HG03575 (cell line): ENCODE measurements at regions not wholly inside any gene's neighbourhood (a gene's known extent, or its start where the extent isn't known, plus 50 kb on each side); places are given as distances from the start of the nearest gene placed in this dataset.
"Not testable (repeated sequence)": the region's sequence is repeated elsewhere in the genome, so short reads cannot be mapped to it uniquely, and the experiment has no call there.

Source experiments
- ATAC-seq: cut with Tn5 transposase; IDR thresholded peaks from one replicate; pipeline ENCODE4 v1.9.1; 2021; ENCODE audit not compliant: unreplicated experiment, insufficient number of reproducible peaks, low FRiP score; ENCODE audit errors: extremely low read depth

DNA sequence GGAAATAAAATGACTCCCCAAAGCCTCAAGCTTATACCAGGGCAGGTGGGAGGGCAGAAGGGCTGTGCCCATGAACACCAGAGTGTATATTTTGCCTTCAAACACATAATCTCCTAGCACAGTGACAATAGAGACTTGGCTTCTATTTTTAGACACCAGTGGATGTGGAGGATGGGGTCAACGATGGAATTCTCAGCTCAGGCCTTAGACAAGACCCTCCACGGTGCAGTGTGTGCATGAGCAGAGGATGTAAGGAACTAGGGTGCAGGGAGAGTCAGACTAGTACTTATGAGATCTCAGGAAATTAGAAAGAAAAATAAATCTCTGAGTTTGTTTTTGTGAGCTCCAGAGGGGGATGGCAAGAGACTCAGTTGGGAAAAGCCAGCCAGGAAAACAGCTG is 113.6 kb upstream of the CADM1 start:
- ATAC-seq = no peak

DNA sequence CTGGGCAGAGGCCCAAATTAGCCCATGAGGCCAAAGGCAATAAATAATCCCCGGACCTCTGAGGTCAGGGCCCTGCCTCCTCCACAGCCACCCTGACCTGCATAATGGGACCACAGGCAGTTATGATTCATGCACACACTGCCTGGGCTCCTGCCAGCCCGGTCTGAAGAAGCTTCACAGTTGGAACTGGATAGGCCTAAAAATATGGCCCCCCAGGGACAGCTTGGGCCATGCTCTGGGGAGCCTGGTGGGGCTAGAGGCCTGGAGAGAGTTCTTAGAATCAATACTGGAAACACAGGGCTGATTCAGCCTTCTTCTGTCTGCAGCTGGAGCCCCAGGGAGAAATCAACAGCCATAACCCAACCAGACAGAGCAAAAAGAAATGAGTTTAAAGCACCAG is 112.8 kb upstream of the CADM1 start:
- ATAC-seq = no peak

DNA sequence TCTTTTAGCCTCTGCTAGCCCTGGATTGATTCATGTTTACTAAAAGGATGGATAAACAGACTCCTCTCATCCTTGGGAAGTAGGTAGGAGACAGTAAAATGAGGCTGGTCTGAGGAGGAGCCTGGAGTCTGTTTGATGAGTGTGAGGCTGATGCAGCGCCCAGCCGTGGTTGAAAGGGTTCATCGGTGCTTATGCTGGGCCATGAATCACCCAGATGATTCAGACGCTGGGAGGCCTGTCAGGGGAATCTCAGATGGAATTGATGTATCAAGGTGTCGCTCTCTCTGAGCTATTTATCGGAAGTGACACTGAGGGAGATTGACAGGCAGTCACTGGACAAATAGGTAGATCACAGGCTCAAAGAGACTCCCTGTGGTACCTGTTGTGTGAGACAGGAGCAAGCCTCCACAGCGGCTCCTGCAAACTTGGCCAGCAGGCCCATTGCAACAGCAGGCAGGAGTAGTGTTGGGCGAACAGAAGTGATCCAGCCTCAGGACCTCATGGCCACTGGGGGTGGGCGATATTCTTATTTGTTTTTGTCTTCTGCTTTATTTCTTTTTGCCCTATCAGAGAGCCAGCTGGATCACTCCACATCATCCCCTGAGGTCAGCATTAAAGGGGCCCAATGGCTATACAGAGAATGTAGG is 109.9 kb upstream of the CADM1 start:
- ATAC-seq = no peak

DNA sequence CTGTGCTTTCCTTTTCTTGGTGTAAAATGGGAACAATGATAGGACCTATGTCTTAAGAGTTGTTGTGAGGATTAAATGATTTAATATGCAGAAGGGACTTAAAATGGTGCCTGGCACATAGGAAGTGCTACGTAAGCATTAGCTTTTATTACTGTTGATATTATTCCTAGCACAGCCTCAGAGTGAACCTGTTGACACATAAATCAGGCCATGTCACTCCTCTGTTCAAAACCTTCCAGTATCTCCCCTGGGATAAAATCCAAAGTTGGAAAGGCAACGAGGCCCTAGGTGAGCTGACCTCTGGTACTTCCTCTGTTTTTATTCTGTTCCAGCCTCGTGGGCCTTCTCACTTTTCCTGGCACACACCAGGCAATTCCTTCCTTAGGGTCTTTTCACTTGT is 108.8 kb upstream of the CADM1 start:
- ATAC-seq = no peak

DNA sequence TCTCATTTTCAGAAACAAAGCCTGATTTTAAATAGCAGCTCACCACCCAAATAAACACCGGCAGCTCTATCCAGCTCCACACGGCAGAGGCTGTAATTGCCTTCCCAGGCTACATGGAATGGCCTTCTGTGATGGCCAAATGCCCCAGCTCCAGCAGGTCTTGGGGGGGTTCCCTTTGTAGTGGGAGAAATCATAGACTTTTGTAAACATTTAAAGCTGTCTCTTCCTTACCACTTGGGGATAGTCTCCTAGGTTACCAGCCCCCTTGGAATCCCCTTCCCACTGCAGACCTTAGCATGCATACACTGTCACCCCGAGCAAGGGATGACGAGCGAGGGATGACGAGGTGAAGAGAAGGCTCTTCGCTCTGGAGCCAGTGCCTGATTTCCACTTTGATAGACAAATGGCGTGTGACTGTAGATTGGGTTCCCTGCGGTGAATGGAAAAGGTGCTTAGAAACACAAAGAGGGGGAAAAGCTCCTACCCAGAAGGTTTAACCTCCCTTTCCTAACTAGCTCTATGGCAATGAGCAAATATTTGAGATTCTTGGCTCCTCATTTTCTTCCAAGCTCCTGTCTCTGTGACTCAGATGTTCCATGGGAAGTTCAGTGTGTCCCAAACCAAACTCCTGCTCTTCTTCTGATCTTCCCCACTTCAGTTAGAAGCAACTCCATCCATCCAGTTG is 108.0 kb upstream of the CADM1 start:
- ATAC-seq = no peak

DNA sequence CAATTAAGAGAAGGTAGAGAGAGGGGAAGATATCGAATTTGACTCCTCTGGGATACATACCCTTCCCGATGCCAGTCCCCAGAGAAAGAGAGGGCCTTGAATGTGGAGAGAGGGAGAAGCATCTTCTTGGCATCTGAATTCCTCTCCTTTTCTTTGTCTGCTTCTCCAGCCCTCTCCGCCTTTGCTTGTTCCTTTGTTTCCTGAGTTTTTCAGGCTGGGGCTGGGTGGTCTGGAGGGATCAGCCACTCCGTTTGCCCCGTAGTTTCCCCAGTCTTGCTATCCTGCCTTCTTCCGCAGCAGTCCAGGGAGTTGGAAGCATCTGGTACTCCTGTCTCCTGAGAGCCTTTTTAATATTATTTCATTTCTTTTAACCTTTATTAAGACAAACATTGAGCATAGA is 107.1 kb upstream of the CADM1 start:
- no peak for ATAC-seq

DNA sequence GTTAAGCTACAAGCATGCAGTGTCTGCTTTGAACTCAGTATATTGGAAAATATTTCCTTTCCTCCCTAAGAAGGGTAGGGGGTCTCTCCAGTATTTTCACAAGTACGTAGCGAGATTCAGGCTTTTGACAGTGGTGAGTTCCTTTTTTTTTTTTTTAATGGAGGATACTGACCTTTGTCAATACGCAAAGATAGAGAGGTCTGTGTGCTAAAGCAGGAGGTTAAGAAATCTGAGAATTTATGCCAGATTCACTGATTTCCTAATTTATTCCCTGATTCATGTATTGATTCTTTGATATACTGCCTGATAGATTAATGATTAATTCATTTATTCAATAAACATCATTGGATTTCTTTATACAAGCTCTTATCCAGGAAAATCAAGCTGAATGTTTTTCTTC is 106.7 kb upstream of the CADM1 start:
- ATAC-seq = no peak

DNA sequence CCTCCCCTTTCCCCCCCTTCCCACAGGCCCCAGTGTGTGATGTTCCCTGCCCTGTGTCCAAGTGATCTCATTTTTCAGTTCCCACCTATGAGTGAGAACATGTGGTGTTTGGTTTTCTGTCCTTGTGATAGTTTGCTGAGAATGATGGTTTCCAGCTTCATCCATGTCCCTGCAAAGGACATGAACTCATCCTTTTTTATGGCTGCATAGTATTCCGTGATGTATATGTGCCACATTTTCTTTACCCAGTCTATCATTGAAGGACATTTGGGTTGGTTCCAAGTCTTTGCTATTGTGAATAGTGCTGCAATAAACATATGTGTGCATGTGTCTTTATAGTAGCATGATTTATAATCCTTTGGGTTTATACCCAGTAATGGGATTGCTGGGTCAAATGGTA is 106.0 kb upstream of the CADM1 start:
- ATAC-seq = not testable (repeated sequence)

DNA sequence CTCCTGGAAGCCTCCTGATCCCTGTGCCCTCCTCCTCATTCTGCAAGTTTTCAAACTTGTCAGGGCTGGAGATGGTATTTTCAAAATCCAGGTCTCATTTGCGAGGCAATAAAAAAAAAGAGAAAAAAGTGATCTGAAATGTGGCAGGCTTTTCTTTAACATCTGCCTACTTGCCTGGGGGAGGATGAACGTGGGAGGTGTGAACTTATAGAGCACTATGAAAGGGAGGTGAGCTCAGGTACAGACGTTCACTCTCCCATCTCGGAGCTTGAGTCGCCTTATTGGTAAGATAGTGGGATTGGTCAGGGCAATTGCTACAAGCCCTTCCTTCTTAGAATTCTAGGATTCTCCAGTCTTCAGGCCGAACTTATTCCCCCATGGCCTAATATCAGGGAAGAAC is 104.8 kb upstream of the CADM1 start:
- no peak for ATAC-seq

DNA sequence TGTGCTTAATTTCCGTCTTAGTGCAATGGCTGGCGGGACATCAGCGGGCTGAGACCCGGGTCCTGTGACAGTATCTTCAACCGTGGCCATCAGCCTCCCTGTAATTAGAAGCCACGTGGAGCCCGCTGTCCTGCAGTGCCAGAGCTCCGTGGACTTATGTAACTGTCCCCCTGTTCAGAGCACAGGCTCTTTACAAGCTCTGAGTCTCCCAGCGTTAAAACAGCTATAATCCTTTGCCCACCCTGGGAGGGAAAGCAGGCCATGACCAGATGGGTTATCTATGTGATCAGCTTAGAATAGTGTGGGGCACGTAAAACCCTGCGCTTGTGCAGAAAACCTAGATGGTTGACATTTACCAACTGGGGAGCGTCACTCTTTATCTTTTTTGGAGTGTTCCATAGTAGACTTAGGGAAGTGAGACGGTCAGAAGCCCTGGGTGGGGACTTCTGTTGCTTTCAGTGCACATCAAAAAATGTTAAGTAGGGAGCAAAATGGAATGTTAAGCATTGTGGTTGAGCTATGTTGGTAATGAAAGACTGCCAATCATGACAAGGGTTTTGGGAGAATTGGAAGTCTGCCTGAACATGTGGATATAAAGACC is 103.5 kb upstream of the CADM1 start:
- no peak for ATAC-seq

DNA sequence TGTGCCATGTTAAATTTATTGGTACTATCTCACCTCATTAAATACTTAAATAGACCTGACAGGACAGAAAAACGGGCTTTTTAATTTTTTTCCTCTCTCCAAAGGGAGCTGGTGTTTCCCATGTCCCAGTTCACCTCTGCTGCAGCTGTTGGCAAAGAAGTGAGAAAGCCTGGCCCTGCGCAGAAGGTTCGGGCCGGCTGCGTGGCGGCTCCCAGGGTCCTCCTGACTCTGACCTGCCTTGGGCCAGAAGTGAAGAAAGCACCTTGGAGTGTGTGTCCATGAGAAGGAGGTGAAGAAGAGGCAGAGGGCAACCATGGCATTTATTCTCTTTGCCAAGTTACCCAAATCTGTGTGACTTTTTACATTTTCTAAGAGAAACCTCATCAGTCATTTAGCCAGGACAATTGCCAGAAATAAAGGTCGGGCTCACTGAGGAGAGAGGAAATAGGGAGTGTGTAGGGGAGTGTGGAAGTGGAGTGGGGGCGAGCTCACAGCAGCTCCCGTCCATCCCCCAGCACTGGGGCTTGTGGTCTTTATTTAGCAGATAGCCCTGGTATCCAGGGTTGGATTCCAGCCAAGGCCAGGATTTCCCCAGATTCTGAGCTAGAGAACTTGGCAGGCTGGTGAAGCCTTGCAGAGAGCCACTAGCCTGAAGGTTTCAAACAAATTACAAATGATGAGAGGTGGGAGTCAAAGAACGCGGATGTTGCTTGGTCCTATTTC is 102.4 kb upstream of the CADM1 start:
- ATAC-seq = no peak

DNA sequence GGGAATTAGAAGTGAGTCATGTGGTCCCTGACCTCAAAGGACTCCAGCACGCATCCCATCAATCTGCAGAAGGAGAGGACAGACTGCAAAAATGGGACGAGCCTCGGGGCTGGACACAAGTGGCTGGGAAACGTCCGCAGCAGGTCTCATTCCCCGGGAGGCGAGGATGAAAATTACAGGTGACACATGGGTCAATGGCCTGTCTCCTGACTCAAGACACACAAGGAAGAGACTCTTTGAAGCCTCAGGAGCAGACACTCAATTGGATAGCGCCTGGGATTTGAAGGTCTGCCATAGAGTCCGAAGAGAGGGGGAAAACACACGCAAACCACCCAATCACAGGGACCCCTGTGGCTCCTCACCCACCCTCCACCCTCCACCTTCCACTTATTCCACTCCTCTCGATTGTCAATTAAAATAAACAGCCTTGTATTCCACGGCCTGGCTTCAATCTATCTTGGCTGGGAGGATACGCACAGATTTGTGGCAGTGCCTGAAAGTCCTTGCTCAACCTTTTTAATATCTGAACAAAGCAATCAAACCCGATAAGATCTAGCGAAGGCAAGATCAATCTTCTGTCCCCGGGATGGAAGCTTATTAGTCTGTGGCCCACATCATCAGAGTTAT is 101.8 kb upstream of the CADM1 start:
- no peak for ATAC-seq

DNA sequence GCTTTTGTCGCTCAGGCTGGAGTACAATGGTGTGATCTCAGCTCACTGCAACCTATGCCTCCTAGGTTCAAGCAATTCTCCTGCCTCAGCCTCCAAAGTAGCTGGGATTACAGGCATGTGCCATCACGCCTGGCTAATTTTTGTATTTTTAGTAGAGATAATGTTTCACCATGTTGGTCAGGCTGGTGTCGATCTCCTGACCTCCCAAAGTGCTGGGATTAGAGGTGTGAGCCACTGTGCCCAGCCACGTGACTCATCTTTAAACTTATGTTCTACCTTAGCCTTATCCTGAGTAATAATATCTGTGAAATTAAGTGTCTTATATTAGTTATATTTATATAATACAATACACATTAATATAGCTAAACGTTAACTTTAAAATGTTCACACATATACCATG is 101.2 kb upstream of the CADM1 start:
- not testable (repeated sequence) for ATAC-seq

DNA sequence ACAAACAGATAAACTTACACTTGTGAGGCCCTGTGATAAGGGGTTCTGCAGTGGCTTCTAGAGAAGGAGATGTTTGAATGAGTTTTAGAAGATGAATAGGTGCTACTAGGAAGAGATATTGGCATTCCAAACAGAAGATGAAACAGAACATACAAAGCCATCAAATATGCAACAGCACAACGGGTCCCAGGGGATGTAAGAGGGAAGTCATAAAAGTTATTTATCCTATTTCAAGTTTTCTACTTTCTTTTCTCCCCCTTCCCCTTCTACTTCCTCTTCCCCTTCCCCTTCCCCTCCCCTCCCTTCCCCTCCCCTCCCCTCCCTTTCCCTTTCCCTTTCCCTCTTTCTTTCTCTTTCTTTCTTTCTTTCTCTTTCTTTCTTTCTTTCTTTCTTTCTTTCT is 94.9 kb upstream of the CADM1 start:
- no peak for ATAC-seq

DNA sequence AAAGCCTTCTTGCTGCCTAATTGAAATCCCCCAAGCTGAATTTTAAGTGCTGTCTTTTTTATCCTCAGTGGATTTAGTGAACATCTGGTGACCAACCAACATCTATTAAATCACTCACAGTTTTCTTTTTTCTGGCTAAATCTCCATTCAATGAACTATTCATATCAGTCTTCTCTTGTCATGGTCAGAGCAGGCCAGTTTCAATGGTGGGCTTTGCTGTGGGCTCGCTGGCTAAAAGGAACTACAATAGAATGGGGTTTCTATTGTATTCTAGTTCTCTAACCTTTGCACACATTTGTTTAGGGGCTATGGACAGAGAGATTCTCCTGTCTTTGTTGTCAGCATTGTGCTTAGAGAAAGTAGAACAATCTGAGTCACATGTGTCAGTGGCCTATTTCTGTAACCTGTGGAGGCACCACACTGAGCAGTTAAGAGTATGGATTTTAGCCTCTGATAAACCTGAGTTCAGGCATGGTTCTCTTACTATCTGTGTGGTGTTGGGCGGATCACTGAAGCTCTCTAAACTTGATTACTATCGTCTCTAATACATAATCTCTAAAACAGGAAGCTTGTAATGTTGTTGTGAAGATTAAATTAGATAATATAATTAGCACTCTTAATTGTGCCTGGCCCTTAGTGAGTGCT is 94.2 kb upstream of the CADM1 start:
- ATAC-seq = no peak

DNA sequence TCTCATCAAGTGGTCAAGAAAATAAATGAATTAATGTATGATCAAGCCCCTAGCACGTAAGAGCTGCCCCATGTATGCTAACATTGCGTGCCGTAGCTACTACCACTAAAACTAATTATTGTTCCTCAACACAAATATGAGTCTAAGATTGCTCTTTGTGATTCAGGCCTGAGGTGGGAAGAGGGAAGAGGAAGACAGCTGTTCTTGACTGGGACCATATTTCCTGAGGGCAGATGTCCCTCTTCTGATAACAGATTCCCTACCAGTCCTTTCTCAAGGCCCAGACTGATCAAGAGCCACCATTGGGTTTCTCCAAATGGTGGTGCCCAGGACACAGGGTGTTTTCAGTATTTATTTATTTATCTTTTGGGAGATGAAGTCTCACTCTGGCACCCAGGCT is 87.2 kb upstream of the CADM1 start:
- no peak for ATAC-seq

DNA sequence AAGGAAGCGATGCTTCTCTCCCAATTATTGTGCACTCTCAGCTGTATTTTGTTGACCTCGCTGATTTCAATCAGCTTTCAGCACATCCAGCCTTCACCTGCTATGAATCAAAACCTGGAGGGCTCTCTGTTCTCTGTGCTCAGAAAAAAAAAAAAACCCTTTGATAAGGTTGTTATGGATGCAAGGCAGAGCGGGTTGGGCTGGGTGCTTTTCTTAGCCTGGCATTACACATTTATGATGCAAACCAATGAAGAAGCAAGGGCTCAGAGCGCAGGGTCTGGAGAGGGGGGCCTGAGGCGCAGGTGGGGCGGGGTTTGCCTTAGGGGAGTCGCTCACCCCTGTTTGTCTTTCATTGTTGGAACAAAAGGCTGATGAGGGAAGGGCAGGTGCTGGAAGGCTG is 86.0 kb upstream of the CADM1 start:
- no peak for ATAC-seq

DNA sequence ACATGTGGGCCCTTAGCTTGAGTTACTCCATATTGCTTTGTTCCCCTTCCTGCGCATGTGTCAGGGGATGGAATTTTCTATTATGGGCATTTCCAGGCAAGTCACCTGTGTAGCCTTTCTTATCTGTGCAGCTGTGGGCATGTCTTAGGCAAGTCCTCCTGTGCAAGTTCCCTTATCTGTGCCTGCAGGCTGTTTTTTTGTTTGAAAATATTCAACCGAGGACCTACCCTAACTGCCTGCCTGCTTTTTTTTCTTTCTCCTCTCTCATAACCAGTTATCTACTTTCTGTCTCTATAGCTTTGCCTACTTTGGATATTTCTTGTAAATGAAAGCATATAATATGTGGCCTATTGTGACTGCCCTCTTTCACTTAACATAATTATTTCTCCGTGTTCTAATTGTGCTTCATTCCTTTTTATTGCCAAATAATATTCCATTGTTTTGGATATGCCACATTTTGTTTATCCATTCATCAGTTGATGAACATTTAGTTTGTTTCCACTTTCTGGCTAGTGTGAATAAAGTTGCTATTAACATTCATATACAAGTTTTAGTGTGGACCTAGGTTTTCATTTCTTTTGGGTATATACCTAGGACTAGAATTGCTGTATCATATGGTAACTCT is 83.6 kb upstream of the CADM1 start:
- ATAC-seq = no peak
